Body of pancreas (tissue), 4 donors: ENCODE measurements at regions not wholly inside any gene's neighbourhood (a gene's known extent, or its start where the extent isn't known, plus 50 kb on each side); places are given as distances from the start of the nearest gene placed in this dataset.

ENCODE experiments used
- ATAC-seq: fragments of 150-250 bp; one replicate; pipeline ENCODE4 v1.9.1; 2016
- DNase-seq, 4 donors: peaks; one replicate each; pipeline ENCODE4 v3.0.0-alpha.2; 2019
- H3K27ac ChIP-seq, 4 donors: fragments of 200-600 bp; sonication (generic); 1 replicate in 3 of 4; 2 replicates in 1 of 4; pipeline versions ENCODE4 v1.5.1 to v1.6.1; 2016 to 2019; ENCODE audit warnings: mild to moderate bottlenecking in 1 of 4, mixed read lengths in 1 of 4, moderate library complexity in 1 of 4
- H3K27me3 ChIP-seq, 2 donors: fragments of 200-600 bp; sonication (generic); one replicate each; pipeline ENCODE4 v1.6.0; 2016; ENCODE audit warnings: mild to moderate bottlenecking in 1 of 2
- H3K36me3 ChIP-seq, 2 donors: fragments of 200-600 bp; sonication (generic); replicated peaks in 1 of 2; 2 replicates each; pipeline ENCODE4 v1.5.1; 2016; ENCODE audit warnings: low read depth in 2 of 2; ENCODE audit not compliant: insufficient read depth in 1 of 2
- H3K4me1 ChIP-seq: fragments of 200-600 bp; sonication (generic); one replicate; pipeline ENCODE4 v1.6.0; 2016
- H3K4me3 ChIP-seq, 2 donors: fragments of 200-600 bp; sonication (generic); 1 replicate in 1 of 2; 2 replicates in 1 of 2; pipeline ENCODE4 v1.5.1; 2016 to 2019
- H3K9me3 ChIP-seq, 3 donors: fragments of 200-600 bp; sonication (generic); 1 replicate in 2 of 3; 2 replicates in 1 of 3; pipeline ENCODE4 v1.5.1; 2016
- POLR2A ChIP-seq, 3 donors: fragments of 450-650 bp; IDR thresholded peaks; one replicate each; pipeline ENCODE4 v1.6.1; 2016; ENCODE audit warnings: antibody characterized with exemption in 3 of 3, mild to moderate bottlenecking in 2 of 3
- WGBS, 2 donors: methylation state at CpG; one replicate each; pipeline ENCODE4 v1.1.5; 2017; 5-methylcytosine and 5-hydroxymethylcytosine counted together
- intact Hi-C: fragments of 100-400 bp; cut with DNase I; formaldehyde crosslinking; loops from one replicate; pipeline ENCODE4 v1.15.1; 2023
- TF ChIP-seq, protein P1 (sequence below), 7 experiments: fragments of 450-650 bp in 4 of 7; fragments of 200-600 bp in 3 of 7; sonication (generic) in 3 of 7; IDR thresholded peaks; one replicate each; pipeline ENCODE4 v1.5.1; 2016 to 2019; ENCODE audit warnings: antibody characterized with exemption in 7 of 7

DNA sequence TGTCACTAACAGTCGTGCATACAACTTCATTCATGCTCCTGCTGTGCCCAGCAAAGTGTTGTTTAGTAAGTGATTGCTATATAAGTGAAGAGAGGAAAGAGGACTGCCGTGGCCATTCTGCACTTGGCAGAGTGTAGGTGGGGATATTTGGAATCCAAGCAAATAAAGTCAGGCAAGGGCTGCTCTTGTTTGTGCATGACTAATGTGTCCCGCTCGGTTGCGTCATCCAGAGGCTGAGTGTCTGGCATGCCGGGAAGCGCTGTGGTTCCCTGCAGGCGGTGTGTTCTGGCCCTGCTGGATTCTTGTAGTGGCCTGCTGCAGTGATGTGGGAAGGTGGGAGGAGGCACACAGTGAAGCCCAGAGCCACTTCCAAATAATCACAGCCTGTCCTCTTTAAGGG, 136.9 kb upstream of the ANKH start:
- peak; percentile 94 for ATAC-seq
- Histone ChIP-seq H3K27ac (peak overlapping the region in 3 of 4 donors; percentile 33 to 60 (median 59)), H3K9me3 (no peaks in the 10 kb centered on the region), H3K36me3 (no peaks in the 10 kb centered on the region), H3K4me1 (peaks cover 26% of the 10 kb centered on the region), H3K4me3 (no peak overlapping the region), H3K27me3 (no peaks in the 10 kb centered on the region)
- peak; percentile 81 to 92 (median 88) for DNase-seq
- intact Hi-C loops = no loop called here
- 34 to 48% methylated on average over 8 of the region's 8 CpGs for WGBS, 2 donors
- TF ChIP-seq POLR2A (IDR thresholded peaks at IDR 0.05) = no peak
- TF ChIP-seq, protein P1, sequence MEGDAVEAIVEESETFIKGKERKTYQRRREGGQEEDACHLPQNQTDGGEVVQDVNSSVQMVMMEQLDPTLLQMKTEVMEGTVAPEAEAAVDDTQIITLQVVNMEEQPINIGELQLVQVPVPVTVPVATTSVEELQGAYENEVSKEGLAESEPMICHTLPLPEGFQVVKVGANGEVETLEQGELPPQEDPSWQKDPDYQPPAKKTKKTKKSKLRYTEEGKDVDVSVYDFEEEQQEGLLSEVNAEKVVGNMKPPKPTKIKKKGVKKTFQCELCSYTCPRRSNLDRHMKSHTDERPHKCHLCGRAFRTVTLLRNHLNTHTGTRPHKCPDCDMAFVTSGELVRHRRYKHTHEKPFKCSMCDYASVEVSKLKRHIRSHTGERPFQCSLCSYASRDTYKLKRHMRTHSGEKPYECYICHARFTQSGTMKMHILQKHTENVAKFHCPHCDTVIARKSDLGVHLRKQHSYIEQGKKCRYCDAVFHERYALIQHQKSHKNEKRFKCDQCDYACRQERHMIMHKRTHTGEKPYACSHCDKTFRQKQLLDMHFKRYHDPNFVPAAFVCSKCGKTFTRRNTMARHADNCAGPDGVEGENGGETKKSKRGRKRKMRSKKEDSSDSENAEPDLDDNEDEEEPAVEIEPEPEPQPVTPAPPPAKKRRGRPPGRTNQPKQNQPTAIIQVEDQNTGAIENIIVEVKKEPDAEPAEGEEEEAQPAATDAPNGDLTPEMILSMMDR (IDR thresholded peaks at IDR 0.05) = no peak

DNA sequence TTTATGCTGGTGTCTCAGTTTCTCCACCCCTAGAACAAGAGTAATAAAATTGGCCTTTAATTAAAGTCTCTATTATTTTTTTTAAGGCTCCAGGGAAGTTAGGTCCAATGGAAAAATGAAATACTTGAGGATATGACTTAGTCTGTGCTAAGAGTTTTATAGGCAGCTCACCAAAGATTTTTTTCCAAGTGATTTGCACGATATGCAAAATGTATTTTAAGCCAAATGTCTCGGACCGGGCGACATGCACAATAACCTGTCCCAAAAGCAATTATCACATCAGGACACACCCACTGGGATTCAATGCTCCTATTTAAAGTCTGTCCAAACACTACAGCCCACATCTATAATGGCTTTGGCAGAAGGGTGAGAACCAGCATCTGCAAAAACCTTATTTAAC, 136.1 kb upstream of the ANKH start:
- intact Hi-C loops = no loop called here
- no peak for ATAC-seq
- no peak overlapping the region for H3K27ac ChIP-seq

DNA sequence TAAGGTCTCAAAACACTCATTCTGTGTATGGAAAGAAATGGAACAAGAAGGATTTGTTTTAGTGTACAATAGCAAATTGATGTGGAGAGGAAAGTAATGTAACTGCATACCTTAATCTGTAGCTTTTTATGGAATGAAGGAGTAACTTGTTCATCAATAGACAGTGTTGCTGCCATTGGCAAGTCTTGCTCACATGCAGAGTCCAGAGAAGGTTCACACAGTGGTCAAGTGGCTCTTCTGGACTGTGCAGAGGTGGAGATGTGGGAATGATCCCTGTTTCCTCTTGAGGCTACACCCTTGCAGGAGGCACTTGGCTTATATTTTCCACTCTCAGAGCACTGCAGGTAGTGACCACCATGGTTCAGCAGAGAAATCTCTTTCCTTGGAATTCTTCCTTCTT, 132.9 kb upstream of the ANKH start:
- H3K4me1 ChIP-seq = peaks cover 17% of the 10 kb centered on the region
- H3K36me3 ChIP-seq = no peaks in the 10 kb centered on the region
- no peak for DNase-seq
- intact Hi-C loops = loop anchor here (5.0 kb wide), 1 partner anchor 272 kb away; no protein-coding TSS in a partner anchor
- no peak overlapping the region for H3K27ac ChIP-seq
- no peaks in the 10 kb centered on the region for H3K27me3 ChIP-seq
- ATAC-seq = no peak
- no peak for TF ChIP-seq POLR2A (IDR thresholded peaks at IDR 0.05)
- no peak overlapping the region for H3K4me3 ChIP-seq
- no peaks in the 10 kb centered on the region for H3K9me3 ChIP-seq

More for the DNA sequence above, 136.1 kb upstream of the ANKH start:
- Histone ChIP-seq H3K9me3 (no peaks in the 10 kb centered on the region), H3K4me3 (no peak overlapping the region), H3K36me3 (no peaks in the 10 kb centered on the region), H3K4me1 (peaks cover 26% of the 10 kb centered on the region), H3K27me3 (no peaks in the 10 kb centered on the region)
- 75 to 76% methylated on average over 4 of the region's 4 CpGs for WGBS, 2 donors
- no peak for TF ChIP-seq POLR2A (IDR thresholded peaks at IDR 0.05)
- TF ChIP-seq, protein P1 (IDR thresholded peaks at IDR 0.05) = no peak
- no peak for DNase-seq

DNA sequence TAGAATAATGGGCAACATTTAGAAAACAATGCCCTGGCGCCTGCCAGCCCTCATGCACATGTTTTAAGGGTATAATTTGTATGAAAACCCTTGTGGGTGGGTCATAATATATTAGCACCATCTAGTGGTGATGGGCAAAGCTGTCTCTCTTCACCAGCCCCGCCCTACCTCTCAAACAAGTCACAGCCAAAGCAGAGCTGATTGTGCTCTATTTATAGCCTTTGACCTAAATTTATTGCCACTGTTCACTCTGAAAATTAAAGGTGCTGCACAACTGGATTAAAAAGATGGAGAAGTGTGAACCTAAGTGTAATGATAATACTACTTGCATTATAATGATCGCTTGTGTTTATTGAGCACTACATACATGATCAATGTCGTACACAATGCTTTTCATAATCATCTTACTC, 131.9 kb upstream of the ANKH start:
- ATAC-seq = peak; percentile 86
- 37 to 45% methylated on average over 4 of the region's 4 CpGs for WGBS, 2 donors
- peaks cover 7% of the 10 kb centered on the region for H3K4me1 ChIP-seq
- intact Hi-C loops = loop anchor here (5.0 kb wide), 1 partner anchor 271 kb away; no protein-coding TSS in a partner anchor
- H3K27me3 ChIP-seq = no peaks in the 10 kb centered on the region
- no peaks in the 10 kb centered on the region for H3K9me3 ChIP-seq
- peak; percentile 56 to 72 (median 67) for DNase-seq
- TF ChIP-seq POLR2A (IDR thresholded peaks at IDR 0.05) = no peak
- TF ChIP-seq, protein P1 (IDR thresholded peaks at IDR 0.05) = peak; percentile 47 to 83 (median 76)
- H3K36me3 ChIP-seq = no peaks in the 10 kb centered on the region
- H3K27ac ChIP-seq = no peak overlapping the region
- no peak overlapping the region for H3K4me3 ChIP-seq

DNA sequence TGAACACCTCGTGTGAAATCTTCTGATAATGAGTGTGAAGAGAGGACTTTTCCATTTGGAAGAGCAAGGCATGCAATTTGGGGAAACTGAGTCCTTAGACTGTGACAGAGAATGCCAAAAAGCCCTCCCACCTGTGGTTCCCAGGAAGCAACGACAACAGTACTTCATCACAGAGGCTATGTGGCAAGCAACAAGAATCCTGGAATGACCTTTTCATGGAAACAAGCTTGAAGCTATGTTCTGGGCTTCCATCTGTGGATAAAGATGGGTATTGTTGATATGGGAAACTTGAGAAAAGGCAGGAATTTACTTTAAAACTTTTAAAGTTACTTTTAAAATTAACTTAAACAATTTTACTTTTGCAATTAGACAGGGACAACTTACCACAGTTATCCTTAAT, 131.2 kb upstream of the ANKH start:
- no peaks in the 10 kb centered on the region for H3K9me3 ChIP-seq
- no peak for TF ChIP-seq POLR2A (IDR thresholded peaks at IDR 0.05)
- TF ChIP-seq, protein P1 (IDR thresholded peaks at IDR 0.05) = no peak
- no peaks in the 10 kb centered on the region for H3K27me3 ChIP-seq
- intact Hi-C loops = loop anchor here (5.0 kb wide), 1 partner anchor 270 kb away; no protein-coding TSS in a partner anchor
- H3K4me3 ChIP-seq = no peak overlapping the region
- no peaks in the 10 kb centered on the region for H3K4me1 ChIP-seq
- H3K27ac ChIP-seq = no peak overlapping the region
- WGBS, 2 donors = 20 to 34% methylated on average over 2 of the region's 2 CpGs
- ATAC-seq (no peak), DNase-seq (no peak)
- H3K36me3 ChIP-seq = no peaks in the 10 kb centered on the region
